H9 (cell line): ENCODE measurements at regions not wholly inside any gene's neighbourhood (a gene's known extent, or its start where the extent isn't known, plus 50 kb on each side); places are given as distances from the start of the nearest gene placed in this dataset.

Experiments used
- DNase-seq: peaks from one replicate; pipeline ENCODE4 v3.0.0-alpha.2; 2017
- H2AFZ ChIP-seq: one replicate; pipeline ENCODE4 v1.6.1; 2013; ENCODE audit warnings: mild to moderate bottlenecking, low read length, control low read depth, moderate library complexity
- H2AK5ac ChIP-seq: 2 replicates; pipeline ENCODE4 v1.6.1; 2013; ENCODE audit warnings: low read length, control low read depth, mixed read lengths; ENCODE audit not compliant: insufficient read length
- H2BK120ac ChIP-seq: one replicate; pipeline ENCODE4 v1.6.1; 2013; ENCODE audit warnings: low read depth, mild to moderate bottlenecking, low read length, control low read depth, inconsistent platforms; ENCODE audit not compliant: poor library complexity, severe bottlenecking
- H2BK12ac ChIP-seq: 2 replicates; pipeline ENCODE4 v1.6.1; 2013; ENCODE audit warnings: low read length, control low read depth, mixed read lengths, low read depth; ENCODE audit not compliant: insufficient read length
- H2BK15ac ChIP-seq: 2 replicates; pipeline ENCODE4 v1.6.1; 2013; ENCODE audit warnings: low read depth, low read length, control low read depth
- H2BK20ac ChIP-seq: one replicate; pipeline ENCODE4 v1.6.1; 2013; ENCODE audit warnings: low read depth, mild to moderate bottlenecking, low read length, control low read depth, inconsistent platforms; ENCODE audit not compliant: poor library complexity, severe bottlenecking
- H2BK5ac ChIP-seq: 2 replicates; pipeline ENCODE4 v1.6.1; 2013; ENCODE audit warnings: low read length, control low read depth, mixed read lengths; ENCODE audit not compliant: insufficient read length
- H3K14ac ChIP-seq: 2 replicates; pipeline ENCODE4 v1.6.1; 2013; ENCODE audit warnings: low read length, control low read depth; ENCODE audit not compliant: insufficient read depth
- H3K18ac ChIP-seq: 2 replicates; pipeline ENCODE4 v1.6.1; 2013; ENCODE audit warnings: low read depth, mild to moderate bottlenecking, mixed read lengths, low read length, control low read depth; ENCODE audit not compliant: insufficient read length
- H3K23ac ChIP-seq: 2 replicates; pipeline ENCODE4 v1.6.1; 2013; ENCODE audit warnings: low read length, control low read depth, mixed read lengths, low read depth; ENCODE audit not compliant: insufficient read length
- H3K23me2 ChIP-seq: 2 replicates; pipeline ENCODE4 v1.6.1; 2013; ENCODE audit warnings: low read depth, mild to moderate bottlenecking, mixed read lengths, low read length, control low read depth; ENCODE audit not compliant: insufficient read length, poor library complexity, severe bottlenecking
- H3K27ac ChIP-seq: 2 replicates; pipeline ENCODE4 v1.5.1; 2013; ENCODE audit warnings: low read length, control low read depth, mixed read lengths, low read depth; ENCODE audit not compliant: insufficient read length
- H3K27me3 ChIP-seq: 2 replicates; pipeline ENCODE4 v1.6.1; 2013; ENCODE audit warnings: low read length, control low read depth, inconsistent platforms; ENCODE audit not compliant: insufficient read depth
- H3K4ac ChIP-seq: 2 replicates; pipeline ENCODE4 v1.6.1; 2013; ENCODE audit warnings: low read depth, mild to moderate bottlenecking, control low read depth, inconsistent platforms, low read length, moderate library complexity
- H3K4me1 ChIP-seq: 2 replicates; pipeline ENCODE4 v1.6.1; 2013; ENCODE audit warnings: low read length, control low read depth, inconsistent platforms; ENCODE audit not compliant: insufficient read depth
- H3K4me2 ChIP-seq: 2 replicates; pipeline ENCODE4 v1.6.1; 2013; ENCODE audit warnings: low read length, control low read depth, mixed read lengths; ENCODE audit not compliant: insufficient read length, insufficient read depth
- H3K56ac ChIP-seq: 2 replicates; pipeline ENCODE4 v1.6.1; 2013; ENCODE audit warnings: low read depth, mild to moderate bottlenecking, mixed read lengths, low read length, control low read depth; ENCODE audit not compliant: insufficient read length
- H3K79me1 ChIP-seq: 2 replicates; pipeline ENCODE4 v1.6.1; 2013; ENCODE audit warnings: low read depth, mild to moderate bottlenecking, moderate library complexity, low read length, control low read depth, inconsistent platforms; ENCODE audit not compliant: insufficient read depth, poor library complexity, severe bottlenecking
- H3K79me2 ChIP-seq: 2 replicates; pipeline ENCODE4 v1.6.1; 2013; ENCODE audit warnings: low read length, control low read depth, inconsistent platforms; ENCODE audit not compliant: insufficient read depth
- H3K9ac ChIP-seq: 2 replicates; pipeline ENCODE4 v1.6.1; 2013; ENCODE audit warnings: low read length, control low read depth, mixed read lengths; ENCODE audit not compliant: insufficient read length; ENCODE audit errors: extremely low read depth
- H3K9me3 ChIP-seq: one replicate; pipeline ENCODE4 v1.6.1; 2013; ENCODE audit warnings: low read depth, low read length, inconsistent platforms; ENCODE audit not compliant: control insufficient read depth
- H3T11ph ChIP-seq: one replicate; pipeline ENCODE4 v1.6.1; 2013; ENCODE audit warnings: mild to moderate bottlenecking, low read length, control low read depth, inconsistent platforms
- H4K20me1 ChIP-seq: one replicate; pipeline ENCODE4 v1.6.1; 2013; ENCODE audit not compliant: control insufficient read depth, insufficient read length, insufficient read depth
- H4K5ac ChIP-seq: 2 replicates; pipeline ENCODE4 v1.6.1; 2013; ENCODE audit warnings: low read depth, mild to moderate bottlenecking, mixed read lengths, low read length, control low read depth; ENCODE audit not compliant: insufficient read length
- H4K8ac ChIP-seq: replicated peaks from 2 replicates; pipeline ENCODE4 v1.6.1; 2013; ENCODE audit warnings: low read length, control low read depth, mixed read lengths, low read depth; ENCODE audit not compliant: insufficient read length
- H4K91ac ChIP-seq: 2 replicates; pipeline ENCODE4 v1.6.1; 2013; ENCODE audit warnings: low read depth, mild to moderate bottlenecking, moderate library complexity, mixed read lengths, low read length, control low read depth; ENCODE audit not compliant: insufficient read length
- H3K27ac Mint-ChIP-seq, 3 experiments: 2 replicates in 2 of 3; 3 replicates in 1 of 3; pipeline ENCODE4 v1.8.0; 2020 to 2021; ENCODE audit warnings: mixed read lengths in 3 of 3, mild to moderate bottlenecking in 1 of 3, moderate library complexity in 1 of 3
- H3K27me3 Mint-ChIP-seq: 2 replicates; pipeline ENCODE4 v1.8.0; 2021; ENCODE audit warnings: low read depth, mild to moderate bottlenecking, moderate library complexity, mixed read lengths
- H3K36me3 Mint-ChIP-seq, 3 experiments: 2 replicates in 2 of 3; 3 replicates in 1 of 3; pipeline ENCODE4 v1.8.0; 2020 to 2021; ENCODE audit warnings: low read depth in 3 of 3, mixed read lengths in 3 of 3; ENCODE audit not compliant: insufficient read depth in 1 of 3
- H3K4me1 Mint-ChIP-seq, 2 experiments: 2 replicates each; pipeline ENCODE4 v1.8.0; 2020; ENCODE audit warnings: mixed read lengths in 2 of 2
- H3K4me3 Mint-ChIP-seq, 2 experiments: 2 replicates in 1 of 2; 3 replicates in 1 of 2; pipeline ENCODE4 v1.8.0; 2020 to 2021; ENCODE audit warnings: mild to moderate bottlenecking in 2 of 2, mixed read lengths in 2 of 2, moderate library complexity in 1 of 2
- H3K9me3 Mint-ChIP-seq, 2 experiments: 2 replicates in 1 of 2; 3 replicates in 1 of 2; pipeline ENCODE4 v1.8.0; 2020; ENCODE audit warnings: mild to moderate bottlenecking in 2 of 2, mixed read lengths in 2 of 2, moderate library complexity in 1 of 2
- CTCF ChIP-seq: fragments of 200-600 bp; sonication (generic); conservative IDR thresholded peaks from 3 replicates; pipeline ENCODE4 v1.8.0; 2021; ENCODE audit warnings: antibody characterized with exemption, mild to moderate bottlenecking
- WGBS: extraction: QIAGEN DNeasy Blood & Tissue Kit; methylation state at CpG from one replicate; pipeline ENCODE4 v1.1.7; 2013; ENCODE audit warnings: missing lambda C conversion rate, low lambda C conversion rate, mixed read lengths; ENCODE audit not compliant: insufficient read length; ENCODE audit errors: extremely low coverage; 5-methylcytosine and 5-hydroxymethylcytosine counted together

- no peak overlapping the region for H2BK12ac ChIP-seq
- no peaks in the 10 kb centered on the region for H3K79me1 ChIP-seq
- H3K4ac ChIP-seq = no peak overlapping the region
- no peak overlapping the region for H2BK15ac ChIP-seq
- H3K18ac ChIP-seq = no peak overlapping the region
- no CpG with 5 or more reads among the region's 1 CpG for WGBS
- H3K23ac ChIP-seq = no peak overlapping the region
- no peaks in the 10 kb centered on the region for H3K4me1 ChIP-seq
- H3K27me3 ChIP-seq = no peaks in the 10 kb centered on the region
- Mint-ChIP-seq H3K27me3 (no peaks in the 10 kb centered on the region), H3K4me3 (no peak overlapping the region), H3K36me3 (no peaks in the 10 kb centered on the region), H3K9me3 (no peaks in the 10 kb centered on the region), H3K4me1 (no peaks in the 10 kb centered on the region; a peak in 1 of 4 replicates), H3K27ac (no peak overlapping the region)
- H3K14ac ChIP-seq = no peak overlapping the region
- no peak overlapping the region for H4K5ac ChIP-seq
- H2BK5ac ChIP-seq = no peak overlapping the region
- no peak overlapping the region for H3K4me2 ChIP-seq
- H3T11ph ChIP-seq = no peak overlapping the region
- H2BK20ac ChIP-seq = no peak overlapping the region
- H4K8ac ChIP-seq = no peak overlapping the region
- H2BK120ac ChIP-seq = no peak overlapping the region
- no peaks in the 10 kb centered on the region for H3K23me2 ChIP-seq
- H3K9me3 ChIP-seq = no peaks in the 10 kb centered on the region
- no peak overlapping the region for H2AK5ac ChIP-seq
- no peak overlapping the region for H2AFZ ChIP-seq
- DNase-seq = no peak
- no peaks in the 10 kb centered on the region for H3K79me2 ChIP-seq
- H3K27ac ChIP-seq = no peak overlapping the region
- H3K56ac ChIP-seq = no peak overlapping the region
- no peak overlapping the region for H3K9ac ChIP-seq
- no peak overlapping the region for H4K91ac ChIP-seq
- no peaks in the 10 kb centered on the region for H4K20me1 ChIP-seq
- TF ChIP-seq CTCF = no peak
Measured at GRCh38 chr21:29240136-29240535, 58.6 kb upstream of the BACH1 start.
